WTC11 (cell line): ENCODE measurements at regions not wholly inside any gene's neighbourhood (a gene's known extent, or its start where the extent isn't known, plus 50 kb on each side); places are given as distances from the start of the nearest gene placed in this dataset.

Experiments
- ATAC-seq: fragments of 200-7000 bp; cut with Tn5 transposase; 2 replicates; pipeline ENCODE4 v1.10.0; 2021; ENCODE audit warnings: mild to moderate bottlenecking, moderate library complexity
- CTCF ChIA-PET: fragments of 300-600 bp; sonication (Branson Sonifier 250); formaldehyde crosslinking; loops from one replicate; lab custom pipeline; 2021; ENCODE audit warnings: antibody characterized with exemption; lab: Charles Lee
- POLR2A ChIA-PET: fragments of 350-600 bp; sonication (Branson Sonifier 250); formaldehyde crosslinking; loops from one replicate; lab custom pipeline; 2021; ENCODE audit warnings: antibody characterized with exemption; lab: Charles Lee
- DNase-seq: peaks from one replicate; pipeline ENCODE4 v3.0.0; 2021; ENCODE audit warnings: low spot score
- H3K27ac Mint-ChIP-seq: 2 replicates; pipeline ENCODE4 v1.8.0; 2021; ENCODE audit warnings: mixed read lengths
- H3K27me3 Mint-ChIP-seq: 2 replicates; pipeline ENCODE4 v1.8.0; 2021; ENCODE audit warnings: low read depth, mild to moderate bottlenecking, moderate library complexity, mixed read lengths
- H3K36me3 Mint-ChIP-seq: 2 replicates; pipeline ENCODE4 v1.8.0; 2021; ENCODE audit warnings: mixed read lengths
- H3K4me1 Mint-ChIP-seq: 2 replicates; pipeline ENCODE4 v1.8.0; 2022; ENCODE audit warnings: mixed read lengths
- H3K4me3 Mint-ChIP-seq: 2 replicates; pipeline ENCODE4 v1.8.0; 2021; ENCODE audit warnings: mild to moderate bottlenecking, moderate library complexity, mixed read lengths
- H3K9me3 Mint-ChIP-seq: 2 replicates; pipeline ENCODE4 v1.8.0; 2021; ENCODE audit warnings: mixed read lengths
- CTCF ChIP-seq: fragments of 200-600 bp; IDR thresholded peaks from 2 replicates; pipeline ENCODE4 v1.8.0; 2022; ENCODE audit warnings: antibody characterized with exemption
- E2F4 ChIP-seq: sonication (generic); formaldehyde crosslinking; IDR thresholded peaks from 2 replicates; pipeline ENCODE4 v1.8.1; 2022; ENCODE audit warnings: low read depth, mild to moderate bottlenecking, moderate library complexity, missing genetic modification reagents, borderline replicate concordance
- IRF1 ChIP-seq: sonication (generic); formaldehyde crosslinking; IDR thresholded peaks from 2 replicates; pipeline ENCODE4 v1.8.0; 2023; ENCODE audit warnings: missing genetic modification reagents
- KAT7 ChIP-seq: sonication (generic); formaldehyde crosslinking; IDR thresholded peaks from 2 replicates; pipeline ENCODE4 v1.8.1; 2023; ENCODE audit warnings: missing genetic modification reagents, mild to moderate bottlenecking, borderline replicate concordance
- MAX ChIP-seq: sonication (generic); formaldehyde crosslinking; IDR thresholded peaks from 2 replicates; pipeline ENCODE4 v1.8.0; 2022; ENCODE audit warnings: mild to moderate bottlenecking, missing genetic modification reagents
- MXD4 ChIP-seq: fragments of 250-450 bp; sonication (Bioruptor Pico); IDR thresholded peaks from 2 replicates; pipeline ENCODE4 v1.8.0; 2021; ENCODE audit warnings: mild to moderate bottlenecking, moderate library complexity, borderline replicate concordance
- NFATC4 ChIP-seq: fragments of 250-450 bp; sonication (Bioruptor Pico); IDR thresholded peaks from 2 replicates; pipeline ENCODE4 v1.9.0; 2021; ENCODE audit warnings: mild to moderate bottlenecking
- NFYB ChIP-seq: sonication (generic); formaldehyde crosslinking; conservative IDR thresholded peaks from 2 replicates; pipeline ENCODE4 v1.8.0; 2022; ENCODE audit warnings: low read depth, missing genetic modification reagents
- TCF7 ChIP-seq: sonication (generic); formaldehyde crosslinking; IDR thresholded peaks from 2 replicates; pipeline ENCODE4 v1.8.0; 2022; ENCODE audit warnings: mild to moderate bottlenecking, low read depth, missing genetic modification reagents, moderate library complexity
- TP53 ChIP-seq: sonication (generic); formaldehyde crosslinking; IDR thresholded peaks from 2 replicates; pipeline ENCODE4 v1.8.1; 2023; ENCODE audit warnings: mild to moderate bottlenecking, missing genetic modification reagents
- ZSCAN18 ChIP-seq: fragments of 250-450 bp; sonication (Bioruptor Pico); IDR thresholded peaks from 2 replicates; pipeline ENCODE4 v2.1.2; 2022; ENCODE audit warnings: mild to moderate bottlenecking, moderate library complexity
- TF ChIP-seq, protein P1 (sequence below): sonication (generic); formaldehyde crosslinking; IDR thresholded peaks from 2 replicates; pipeline ENCODE4 v1.8.1; 2022; ENCODE audit warnings: mild to moderate bottlenecking, moderate library complexity, missing genetic modification reagents

- Mint-ChIP-seq H3K4me3 (no peak overlapping the region), H3K27ac (no peak overlapping the region), H3K4me1 (peaks cover 5% of the 10 kb centered on the region), H3K9me3 (peaks cover 32% of the 10 kb centered on the region), H3K27me3 (peaks cover 3% of the 10 kb centered on the region; the same call in 1 of the 2 replicates), H3K36me3 (peaks cover 15% of the 10 kb centered on the region; the same call in 1 of the 2 replicates)
- TF ChIP-seq ZSCAN18 (CRISPR knock-in tag) (no peak), NFYB (no peak), NFATC4 (no peak), MXD4 (no peak), MAX (CRISPR knock-in tag) (no peak), KAT7 (CRISPR knock-in tag) (no peak), IRF1 (CRISPR knock-in tag) (no peak)
- POLR2A ChIA-PET = no interaction called here
- ATAC-seq (no peak), DNase-seq (no peak)
- CTCF ChIA-PET = no interaction called here
Observed at GRCh38 chr7:155864991-155865690, 52.9 kb upstream of the SHH start.

GRCh38 chr7:155864271-155864985, 52.2 kb upstream of the SHH start:
- ChIA-PET POLR2A (no interaction called here), CTCF (no interaction called here)
- H3K9me3 Mint-ChIP-seq = peaks cover 32% of the 10 kb centered on the region
- H3K27ac Mint-ChIP-seq = no peak overlapping the region
- ATAC-seq = no peak
- TF ChIP-seq ZSCAN18 (CRISPR knock-in tag) (no peak), CTCF (no peak), E2F4 (CRISPR knock-in tag) (no peak), IRF1 (CRISPR knock-in tag) (no peak), TP53 (CRISPR knock-in tag) (no peak), TCF7 (no peak)
- TF ChIP-seq, protein P1, sequence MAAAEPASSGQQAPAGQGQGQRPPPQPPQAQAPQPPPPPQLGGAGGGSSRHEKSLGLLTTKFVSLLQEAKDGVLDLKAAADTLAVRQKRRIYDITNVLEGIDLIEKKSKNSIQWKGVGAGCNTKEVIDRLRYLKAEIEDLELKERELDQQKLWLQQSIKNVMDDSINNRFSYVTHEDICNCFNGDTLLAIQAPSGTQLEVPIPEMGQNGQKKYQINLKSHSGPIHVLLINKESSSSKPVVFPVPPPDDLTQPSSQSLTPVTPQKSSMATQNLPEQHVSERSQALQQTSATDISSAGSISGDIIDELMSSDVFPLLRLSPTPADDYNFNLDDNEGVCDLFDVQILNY (CRISPR knock-in tag) = no peak
- H3K36me3 Mint-ChIP-seq = peaks cover 15% of the 10 kb centered on the region; the same call in 1 of the 2 replicates
- peaks cover 5% of the 10 kb centered on the region for H3K4me1 Mint-ChIP-seq
- H3K27me3 Mint-ChIP-seq = peaks cover 3% of the 10 kb centered on the region; the same call in 1 of the 2 replicates
- H3K4me3 Mint-ChIP-seq = no peak overlapping the region
- DNase-seq = no peak
